Pancreas (tissue), 10 donors: ENCODE measurements at regions not wholly inside any gene's neighbourhood (a gene's known extent, or its start where the extent isn't known, plus 50 kb on each side); places are given as distances from the start of the nearest gene placed in this dataset.

ENCODE experiments used
- ATAC-seq, 4 donors: fragments of 200-7000 bp; cut with Tn5 transposase; one replicate each; pipeline versions ENCODE4 v1.8.0 to v1.9.1; 2020; ENCODE audit warnings: mild to moderate bottlenecking in 4 of 4, moderate library complexity in 4 of 4
- DNase-seq, 6 donors: peaks; one replicate each; pipeline ENCODE4 v3.0.0-alpha.2; 2020
- FAIRE-seq: peaks from 2 replicates; lab custom pipeline; 2012; peaks lifted over from hg19 to GRCh38; lab: Jason Lieb, UNC
- H3K27ac ChIP-seq, 4 donors: fragments of 200-600 bp; sonication (generic); 1 replicate in 3 of 4; 2 replicates in 1 of 4; pipeline versions ENCODE4 v1.5.0 to v1.8.0; 2020
- H3K27me3 ChIP-seq, 4 donors: fragments of 200-600 bp; one replicate each; pipeline ENCODE4 v1.8.0; 2021
- H3K36me3 ChIP-seq, 3 donors: fragments of 200-600 bp; sonication (generic) in 1 of 3; one replicate each; pipeline versions ENCODE4 v1.5.0 to v1.8.0; 2020 to 2021
- H3K4me1 ChIP-seq, 3 donors: fragments of 200-600 bp; one replicate each; pipeline ENCODE4 v1.8.0; 2021
- H3K4me3 ChIP-seq, 4 donors: fragments of 200-600 bp; sonication (generic) in 2 of 4; one replicate each; pipeline versions ENCODE4 v1.5.0 to v1.8.0; 2020 to 2021
- H3K9me3 ChIP-seq, 4 donors: fragments of 200-600 bp; one replicate each; pipeline ENCODE4 v1.8.0; 2021
- CTCF ChIP-seq, 4 donors: fragments of 200-600 bp; sonication (generic) in 3 of 4; IDR thresholded peaks; one replicate each; pipeline versions ENCODE4 v1.5.0 to v1.8.0; 2021; ENCODE audit warnings: antibody characterized with exemption in 4 of 4
- WGBS, 2 donors: extraction: QIAGEN DNeasy Blood & Tissue Kit; methylation state at CpG; one replicate each; pipeline ENCODE4 v1.1.7; 2013; 5-methylcytosine and 5-hydroxymethylcytosine counted together
- intact Hi-C, 3 donors: fragments of 100-400 bp; cut with DNase I; formaldehyde crosslinking; loops; one replicate each; pipeline versions ENCODE4 v1.11.1 to v1.14.2; 2022
- donor health status: healthy with polysubstance abuse.
- donor health status: DM: no; HTN: no; CAD: no; lungs with moderate emphysema.
- donor health status: DM: no; HTN: no; CAD: no.
- donor health status: control.
- donor health status: control.
- donor health status: Bipolar disorder and iron deficiency.
- donor health status: DM: yes; HTN: yes; CAD: no.
- donor health status: DM: no; HTN: no; CAD: no.
- donor health status: DM: no; HTN: no; CAD: no.
- donor health status: DM: yes; HTN: yes; CAD: no.

GRCh38 chr5:84688566-84688965 lies 303.9 kb upstream of the EDIL3 start:
- no peak overlapping the region for H3K27ac ChIP-seq
- 27 to 34% methylated on average over 3 of the region's 3 CpGs for WGBS, 2 donors
- no peaks in the 10 kb centered on the region for H3K36me3 ChIP-seq
- no peaks in the 10 kb centered on the region for H3K4me1 ChIP-seq
- no peak for FAIRE-seq
- no peak for DNase-seq
- intact Hi-C loops: no loop called here
- no peak for TF ChIP-seq CTCF (IDR thresholded peaks at IDR 0.05)
- no peak overlapping the region for H3K4me3 ChIP-seq
- no peaks in the 10 kb centered on the region for H3K27me3 ChIP-seq
- no peak for ATAC-seq
- H3K9me3 ChIP-seq: no peaks in the 10 kb centered on the region

GRCh38 chr5:84685121-84685894 lies 300.6 kb upstream of the EDIL3 start:
- no peak for FAIRE-seq
- DNase-seq: no peak
- Histone ChIP-seq H3K27ac (no peak overlapping the region), H3K27me3 (no peaks in the 10 kb centered on the region), H3K4me1 (no peaks in the 10 kb centered on the region), H3K9me3 (no peaks in the 10 kb centered on the region), H3K36me3 (no peaks in the 10 kb centered on the region), H3K4me3 (no peak overlapping the region)
- 39 to 43% methylated on average over 6 of the region's 6 CpGs for WGBS, 2 donors
- ATAC-seq: no peak
- TF ChIP-seq CTCF (IDR thresholded peaks at IDR 0.05): no peak
- intact Hi-C loops: no loop called here

GRCh38 chr5:84683594-84683993 lies 298.9 kb upstream of the EDIL3 start:
- Histone ChIP-seq H3K36me3 (no peaks in the 10 kb centered on the region), H3K4me1 (no peaks in the 10 kb centered on the region), H3K9me3 (no peaks in the 10 kb centered on the region), H3K27me3 (no peaks in the 10 kb centered on the region), H3K27ac (no peak overlapping the region), H3K4me3 (no peak overlapping the region)
- 48 to 63% methylated on average over 2 of the region's 2 CpGs for WGBS, 2 donors
- no peak for TF ChIP-seq CTCF (IDR thresholded peaks at IDR 0.05)
- FAIRE-seq (no peak), DNase-seq (no peak), ATAC-seq (no peak)
- intact Hi-C loops: no loop called here

- 53 to 61% methylated on average over 1 of the region's 1 CpG for WGBS, 2 donors
- FAIRE-seq (no peak), DNase-seq (no peak), ATAC-seq (no peak)
- H3K4me3 ChIP-seq: no peak overlapping the region
- intact Hi-C loops: no loop called here
- no peaks in the 10 kb centered on the region for H3K4me1 ChIP-seq
- H3K36me3 ChIP-seq: no peaks in the 10 kb centered on the region
- no peak overlapping the region for H3K27ac ChIP-seq
- no peaks in the 10 kb centered on the region for H3K27me3 ChIP-seq
- no peak for TF ChIP-seq CTCF (IDR thresholded peaks at IDR 0.05)
- no peaks in the 10 kb centered on the region for H3K9me3 ChIP-seq
These were observed 297.9 kb upstream of the EDIL3 start for GRCh38 chr5:84682531-84682930.

GRCh38 chr5:84680908-84681307 lies 296.2 kb upstream of the EDIL3 start:
- H3K27me3 ChIP-seq: no peaks in the 10 kb centered on the region
- no peak overlapping the region for H3K27ac ChIP-seq
- no peak for TF ChIP-seq CTCF (IDR thresholded peaks at IDR 0.05)
- no peaks in the 10 kb centered on the region for H3K9me3 ChIP-seq
- ATAC-seq (no peak), DNase-seq (no peak), FAIRE-seq (no peak)
- H3K36me3 ChIP-seq: no peaks in the 10 kb centered on the region
- H3K4me3 ChIP-seq: no peak overlapping the region
- intact Hi-C loops: no loop called here
- no peaks in the 10 kb centered on the region for H3K4me1 ChIP-seq
